ENCODE measurements at regions not wholly inside any gene's neighbourhood (a gene's known extent, or its start where the extent isn't known, plus 50 kb on each side); places are given as distances from the start of the nearest gene placed in this dataset.

- TF ChIP-seq CTCF (conservative IDR thresholded peaks at IDR 0.05 in 1 of 2, IDR thresholded peaks at IDR 0.05 in 1 of 2; ENCODE audit: low read depth in 1 of 2, low read length in 2 of 2) (no peak), EZH2 (IDR thresholded peaks at IDR 0.05; ENCODE audit: low read length, missing control alignments) (no peak)
These were observed 153.5 kb upstream of the IRX2 start for GRCh38 chr5:2904956-2905355.

DNA sequence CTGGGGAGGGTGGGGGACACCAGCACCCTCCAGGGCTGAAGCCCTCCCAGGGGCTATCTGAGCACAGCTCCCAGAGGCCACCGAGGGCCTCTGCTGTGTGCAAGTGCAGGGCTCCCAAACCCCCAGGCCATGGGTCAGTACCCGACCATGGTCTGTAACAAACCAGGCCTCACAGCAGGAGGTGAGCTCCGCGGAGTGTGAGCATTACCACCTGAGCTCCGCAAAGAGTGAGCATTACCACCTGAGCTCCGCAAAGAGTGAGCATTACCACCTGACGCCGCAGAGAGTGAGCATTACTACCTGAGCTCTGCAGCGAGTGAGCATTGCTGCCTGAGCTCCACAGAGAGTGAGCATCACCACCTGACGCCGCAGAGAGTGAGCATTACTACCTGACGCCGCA lies 152.9 kb upstream of the IRX2 start:
- H3K4me1 ChIP-seq (ENCODE audit: control insufficient read depth, extremely low read depth, insufficient read depth, low read length) = no peaks in the 10 kb centered on the region
- no peaks in the 10 kb centered on the region for H3K9me3 ChIP-seq (ENCODE audit: control insufficient read depth, insufficient read depth, low read depth, low read length)
- no peaks in the 10 kb centered on the region for H3K27me3 ChIP-seq (ENCODE audit: control insufficient read depth, insufficient read depth, low read length)
- TF ChIP-seq EZH2 (IDR thresholded peaks at IDR 0.05; ENCODE audit: low read length, missing control alignments) (no peak), CTCF (conservative IDR thresholded peaks at IDR 0.05 in 1 of 2, IDR thresholded peaks at IDR 0.05 in 1 of 2; ENCODE audit: low read depth in 1 of 2, low read length in 2 of 2) (no peak)
- no peak overlapping the region for H3K27ac ChIP-seq (ENCODE audit: insufficient read depth, low read length)
- H3K79me2 ChIP-seq (ENCODE audit: control insufficient read depth, insufficient read depth, low read length) = no peaks in the 10 kb centered on the region
- H3K9ac ChIP-seq (ENCODE audit: insufficient read depth, low read length) = no peak overlapping the region
- no peak overlapping the region for H2AFZ ChIP-seq (ENCODE audit: low read length)
- DNase-seq (ENCODE audit: low read depth in 2 of 2) = no peak
- no peaks in the 10 kb centered on the region for H4K20me1 ChIP-seq (ENCODE audit: control insufficient read depth, extremely low read depth, insufficient read depth, low read length)
- no peak overlapping the region for H3K4me2 ChIP-seq (ENCODE audit: extremely low read depth, insufficient read depth, low read length)
- no peaks in the 10 kb centered on the region for H3K36me3 ChIP-seq (ENCODE audit: control insufficient read depth, insufficient read depth, low read length)
- no peak overlapping the region for H3K4me3 ChIP-seq (replicated peaks in 1 of 4; ENCODE audit: control extremely low read depth in 1 of 4, insufficient read depth in 1 of 4, low read depth in 3 of 4, low read length in 4 of 4)

More at GRCh38 chr5:2904956-2905355, 153.5 kb upstream of the IRX2 start:
- Histone ChIP-seq H3K27me3 (ENCODE audit: control insufficient read depth, insufficient read depth, low read length) (no peaks in the 10 kb centered on the region), H3K9ac (ENCODE audit: insufficient read depth, low read length) (no peak overlapping the region), H3K9me3 (ENCODE audit: control insufficient read depth, insufficient read depth, low read depth, low read length) (no peaks in the 10 kb centered on the region), H3K36me3 (ENCODE audit: control insufficient read depth, insufficient read depth, low read length) (no peaks in the 10 kb centered on the region), H3K27ac (ENCODE audit: insufficient read depth, low read length) (no peak overlapping the region), H3K4me1 (ENCODE audit: control insufficient read depth, extremely low read depth, insufficient read depth, low read length) (no peaks in the 10 kb centered on the region), H3K4me2 (ENCODE audit: extremely low read depth, insufficient read depth, low read length) (no peak overlapping the region), H4K20me1 (ENCODE audit: control insufficient read depth, extremely low read depth, insufficient read depth, low read length) (no peaks in the 10 kb centered on the region), H3K79me2 (ENCODE audit: control insufficient read depth, insufficient read depth, low read length) (no peaks in the 10 kb centered on the region), H2AFZ (ENCODE audit: low read length) (no peak overlapping the region), H3K4me3 (replicated peaks in 1 of 4; ENCODE audit: control extremely low read depth in 1 of 4, insufficient read depth in 1 of 4, low read depth in 3 of 4, low read length in 4 of 4) (no peak overlapping the region)
- no peak for DNase-seq (ENCODE audit: low read depth in 2 of 2)

- Histone ChIP-seq H3K4me1 (ENCODE audit: control insufficient read depth, extremely low read depth, insufficient read depth, low read length) (no peaks in the 10 kb centered on the region), H3K4me3 (replicated peaks in 1 of 4; ENCODE audit: control extremely low read depth in 1 of 4, insufficient read depth in 1 of 4, low read depth in 3 of 4, low read length in 4 of 4) (no peak overlapping the region), H3K27ac (ENCODE audit: insufficient read depth, low read length) (no peak overlapping the region), H3K9me3 (ENCODE audit: control insufficient read depth, insufficient read depth, low read depth, low read length) (no peaks in the 10 kb centered on the region), H4K20me1 (ENCODE audit: control insufficient read depth, extremely low read depth, insufficient read depth, low read length) (no peaks in the 10 kb centered on the region), H3K36me3 (ENCODE audit: control insufficient read depth, insufficient read depth, low read length) (no peaks in the 10 kb centered on the region), H3K79me2 (ENCODE audit: control insufficient read depth, insufficient read depth, low read length) (no peaks in the 10 kb centered on the region), H3K4me2 (ENCODE audit: extremely low read depth, insufficient read depth, low read length) (no peak overlapping the region), H3K9ac (ENCODE audit: insufficient read depth, low read length) (no peak overlapping the region), H2AFZ (ENCODE audit: low read length) (no peak overlapping the region), H3K27me3 (ENCODE audit: control insufficient read depth, insufficient read depth, low read length) (no peaks in the 10 kb centered on the region)
- TF ChIP-seq CTCF (conservative IDR thresholded peaks at IDR 0.05 in 1 of 2, IDR thresholded peaks at IDR 0.05 in 1 of 2; ENCODE audit: low read depth in 1 of 2, low read length in 2 of 2) = no peak
- DNase-seq (ENCODE audit: low read depth in 2 of 2) = no peak
These were observed 152.2 kb upstream of the IRX2 start for GRCh38 chr5:2903451-2904395.
